Gastrocnemius medialis (tissue), 4 donors: ENCODE measurements at regions not wholly inside any gene's neighbourhood (a gene's known extent, or its start where the extent isn't known, plus 50 kb on each side); places are given as distances from the start of the nearest gene placed in this dataset.

Experiments used
- POLR2A ChIP-seq, 2 donors: fragments of 450-650 bp; IDR thresholded peaks; one replicate each; pipeline ENCODE4 v1.6.1; 2017; ENCODE audit warnings: antibody characterized with exemption in 2 of 2, mild to moderate bottlenecking in 2 of 2, moderate library complexity in 2 of 2
- TF ChIP-seq, protein P1 (sequence below), 5 experiments: fragments of 450-650 bp in 3 of 5; fragments of 200-600 bp in 2 of 5; sonication (generic) in 2 of 5; IDR thresholded peaks in 4 of 5; conservative IDR thresholded peaks in 1 of 5; 1 replicate in 4 of 5; 2 replicates in 1 of 5; pipeline ENCODE4 v1.5.1; 2016 to 2019; ENCODE audit warnings: antibody characterized with exemption in 5 of 5, mild to moderate bottlenecking in 3 of 5, moderate library complexity in 3 of 5

DNA sequence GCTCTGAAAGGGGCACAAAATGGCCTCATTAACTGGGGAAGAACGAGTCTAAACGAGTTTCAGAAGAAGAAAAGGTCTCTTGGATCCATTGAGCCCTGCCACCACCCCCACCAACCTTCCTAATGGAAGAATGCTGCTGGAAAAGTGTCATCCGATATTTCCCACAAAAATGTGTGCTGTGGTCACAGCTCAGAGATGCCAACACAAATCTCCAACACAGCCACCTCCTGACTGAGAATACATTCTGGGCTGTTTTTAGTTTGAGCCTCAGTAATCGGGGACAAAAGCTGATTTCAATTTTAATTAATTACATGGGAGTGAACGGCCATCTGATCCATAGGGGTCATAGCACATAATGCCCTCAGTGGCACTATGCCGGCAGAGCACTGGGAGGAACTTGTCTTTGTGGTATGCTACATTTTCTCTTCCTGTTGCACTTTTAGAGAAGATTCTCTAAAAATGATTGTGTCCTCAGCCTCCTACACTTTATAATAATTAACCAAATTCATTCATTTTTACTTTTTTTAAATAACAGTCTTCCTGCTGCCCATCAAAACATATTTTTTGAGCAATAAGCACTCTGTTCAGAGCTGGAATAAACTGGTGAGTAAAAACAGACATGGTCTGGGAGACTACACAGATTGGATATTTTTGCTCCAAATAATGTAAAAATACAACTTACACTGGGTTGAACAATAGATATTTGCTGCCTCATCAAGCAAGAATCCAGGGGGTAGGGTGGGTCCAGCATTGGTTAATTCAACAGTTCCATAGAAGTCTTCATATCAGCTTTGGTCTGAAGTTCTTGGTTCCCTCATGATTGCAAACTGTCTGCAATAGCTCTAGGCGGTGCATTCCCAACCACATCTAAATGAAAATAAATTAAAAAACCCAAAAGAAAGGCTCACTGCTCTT lies 143.6 kb upstream of the TMEM170B start:
- TF ChIP-seq, protein P1, sequence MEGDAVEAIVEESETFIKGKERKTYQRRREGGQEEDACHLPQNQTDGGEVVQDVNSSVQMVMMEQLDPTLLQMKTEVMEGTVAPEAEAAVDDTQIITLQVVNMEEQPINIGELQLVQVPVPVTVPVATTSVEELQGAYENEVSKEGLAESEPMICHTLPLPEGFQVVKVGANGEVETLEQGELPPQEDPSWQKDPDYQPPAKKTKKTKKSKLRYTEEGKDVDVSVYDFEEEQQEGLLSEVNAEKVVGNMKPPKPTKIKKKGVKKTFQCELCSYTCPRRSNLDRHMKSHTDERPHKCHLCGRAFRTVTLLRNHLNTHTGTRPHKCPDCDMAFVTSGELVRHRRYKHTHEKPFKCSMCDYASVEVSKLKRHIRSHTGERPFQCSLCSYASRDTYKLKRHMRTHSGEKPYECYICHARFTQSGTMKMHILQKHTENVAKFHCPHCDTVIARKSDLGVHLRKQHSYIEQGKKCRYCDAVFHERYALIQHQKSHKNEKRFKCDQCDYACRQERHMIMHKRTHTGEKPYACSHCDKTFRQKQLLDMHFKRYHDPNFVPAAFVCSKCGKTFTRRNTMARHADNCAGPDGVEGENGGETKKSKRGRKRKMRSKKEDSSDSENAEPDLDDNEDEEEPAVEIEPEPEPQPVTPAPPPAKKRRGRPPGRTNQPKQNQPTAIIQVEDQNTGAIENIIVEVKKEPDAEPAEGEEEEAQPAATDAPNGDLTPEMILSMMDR (IDR thresholded peaks at IDR 0.05 in 4 of 5, conservative IDR thresholded peaks at IDR 0.05 in 1 of 5), result no peak
- no peak for TF ChIP-seq POLR2A (IDR thresholded peaks at IDR 0.05)
